GM18517 (cell line): ENCODE measurements at regions not wholly inside any gene's neighbourhood (a gene's known extent, or its start where the extent isn't known, plus 50 kb on each side); places are given as distances from the start of the nearest gene placed in this dataset.

Experiments
- ATAC-seq: cut with Tn5 transposase; IDR thresholded peaks from one replicate; pipeline ENCODE4 v1.9.1; 2021; ENCODE audit warnings: mild to moderate bottlenecking, moderate library complexity; ENCODE audit not compliant: unreplicated experiment

GRCh38 chr3:102078401-102078800, 229.1 kb downstream of the NFKBIZ start:
- ATAC-seq: no peak

GRCh38 chr3:102078854-102079808, 229.8 kb downstream of the NFKBIZ start:
- no peak for ATAC-seq

DNA sequence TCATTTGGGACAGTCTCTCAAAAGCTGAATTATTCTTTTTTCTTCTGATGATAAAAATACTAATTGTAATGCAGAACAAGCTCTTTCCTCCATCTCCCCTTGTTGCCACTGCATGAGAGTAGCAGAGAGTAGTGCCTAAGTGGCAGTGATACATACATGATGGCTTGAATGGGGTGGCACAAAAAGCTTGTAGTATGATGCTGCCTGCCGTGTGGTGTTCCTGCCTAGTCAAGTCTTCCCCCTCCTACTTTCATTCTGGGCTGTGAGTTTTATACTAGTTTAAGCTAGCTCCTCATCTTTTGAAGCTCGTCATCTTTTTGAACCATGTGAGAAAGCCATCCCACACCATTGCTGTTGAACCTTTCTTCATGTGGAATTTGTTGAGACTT, 230.5 kb downstream of the NFKBIZ start:
- ATAC-seq: no peak

- no peak for ATAC-seq
Measured at GRCh38 chr3:102081572-102082289, 232.4 kb downstream of the NFKBIZ start.

DNA sequence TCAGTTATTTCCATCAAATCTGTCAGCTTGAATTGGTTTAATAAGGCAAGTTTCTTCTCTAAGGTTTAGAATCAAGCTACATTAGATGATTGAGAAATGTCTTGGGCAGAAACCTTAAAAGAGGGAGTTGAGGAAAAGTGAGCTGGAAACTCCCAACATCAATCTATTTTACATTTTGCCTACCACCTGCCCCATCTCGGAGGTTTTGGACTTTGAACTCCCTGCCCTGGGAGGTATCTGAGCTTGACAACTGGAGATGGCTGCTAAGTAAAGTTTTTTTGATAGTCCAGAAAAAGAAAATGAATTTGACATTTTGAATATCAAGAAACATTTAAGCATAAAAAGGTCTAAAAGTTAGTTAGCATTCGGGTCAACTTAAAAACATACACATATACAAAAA, 234.2 kb downstream of the NFKBIZ start:
- ATAC-seq: no peak

GRCh38 chr3:102084006-102084405, 234.7 kb downstream of the NFKBIZ start:
- no peak for ATAC-seq

- no peak for ATAC-seq
Measured at GRCh38 chr3:102084704-102085103, 235.4 kb downstream of the NFKBIZ start.

DNA sequence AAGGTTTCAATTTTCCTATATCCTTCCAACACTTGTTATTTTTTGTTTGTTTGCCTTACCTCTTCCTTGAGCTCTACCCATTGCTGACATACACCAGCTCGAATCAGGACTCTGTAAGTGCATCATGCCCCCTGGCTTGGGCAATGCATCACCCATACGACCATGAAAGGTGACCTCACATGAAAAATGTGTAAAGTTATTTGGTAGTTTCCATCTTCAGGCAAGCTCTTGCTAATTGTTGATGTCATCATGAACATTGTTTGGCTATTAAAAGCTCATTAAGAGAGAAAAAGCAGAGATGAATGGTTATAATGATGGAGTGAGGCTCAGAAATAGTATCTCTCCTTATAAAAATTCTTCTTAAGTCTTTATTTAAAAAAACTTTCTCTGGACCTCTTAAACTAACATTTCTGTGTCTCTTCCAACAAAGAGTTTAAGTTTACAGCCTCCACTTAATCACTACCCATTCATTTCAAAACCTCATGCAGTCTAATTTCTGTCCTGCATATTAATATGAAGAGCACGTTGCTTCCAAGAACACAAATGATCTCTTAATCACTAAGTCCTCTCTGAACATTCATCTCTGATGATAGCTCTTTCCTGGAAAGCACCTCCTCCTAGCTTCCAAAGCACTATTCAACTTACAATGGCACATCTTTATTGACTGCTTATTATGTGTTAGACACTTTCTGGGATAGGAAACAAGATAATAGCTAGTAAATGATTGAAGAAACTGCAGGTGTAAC, 236.3 kb downstream of the NFKBIZ start:
- ATAC-seq: no peak

- ATAC-seq: no peak
Measured at GRCh38 chr3:102087236-102087635, 237.9 kb downstream of the NFKBIZ start.

DNA sequence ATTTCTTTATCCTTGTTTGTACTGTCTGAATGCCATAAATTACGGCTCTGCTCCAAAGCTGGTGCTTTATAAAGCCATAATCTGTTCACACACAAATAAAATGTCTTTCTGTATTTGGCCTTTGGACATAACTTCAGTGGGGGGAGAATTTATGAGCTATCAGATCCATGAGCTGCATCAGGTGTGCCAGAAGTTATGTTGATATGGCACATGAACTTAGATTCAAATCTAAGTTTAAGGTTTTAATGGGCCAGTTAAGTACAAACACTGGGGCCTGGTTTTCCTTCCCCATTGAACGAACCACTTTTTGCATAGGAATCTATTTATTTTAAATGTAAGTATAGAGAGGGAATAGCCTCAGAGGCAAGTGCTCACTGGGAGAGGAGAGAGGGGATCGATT, 239.9 kb downstream of the NFKBIZ start:
- no peak for ATAC-seq

DNA sequence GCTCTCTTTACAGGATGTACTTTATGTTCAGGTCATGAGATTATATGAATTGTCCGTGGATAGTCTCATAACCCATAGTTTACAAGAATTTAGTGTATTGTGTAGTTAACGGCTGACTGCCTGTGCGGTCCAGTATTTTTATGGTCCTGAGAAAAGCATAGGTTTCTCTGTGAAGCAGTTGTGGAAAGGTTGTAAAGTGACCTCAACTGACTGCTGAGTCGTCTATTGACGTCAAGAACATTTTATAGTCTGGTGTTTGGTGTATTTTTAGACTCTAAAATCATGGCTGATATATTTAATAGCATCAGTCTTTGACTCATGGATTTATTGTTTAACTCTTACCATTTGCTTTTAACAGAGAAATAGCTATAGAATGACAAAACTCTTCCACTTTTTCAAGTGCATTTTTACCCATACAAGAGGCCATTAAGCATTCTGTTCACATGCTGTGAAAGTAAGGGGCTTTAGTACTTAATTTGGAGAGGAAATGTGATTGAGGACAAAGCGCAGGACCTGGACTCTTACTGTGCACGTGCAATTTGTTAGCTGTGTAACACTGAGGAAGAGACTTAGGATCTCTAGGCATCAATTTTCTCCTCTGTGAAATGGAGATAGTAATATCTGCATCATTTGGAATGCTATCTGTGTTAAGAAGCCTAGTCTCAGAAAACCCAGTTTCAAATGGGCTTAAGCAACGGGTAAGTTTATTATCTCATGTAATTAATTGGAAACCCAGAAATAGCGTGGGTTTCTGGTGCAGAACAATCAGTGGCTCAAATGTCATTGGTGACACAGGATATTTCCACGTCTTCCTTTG, 240.8 kb downstream of the NFKBIZ start:
- ATAC-seq: no peak

- no peak for ATAC-seq
Measured at GRCh38 chr3:102090721-102091045, 241.4 kb downstream of the NFKBIZ start.

DNA sequence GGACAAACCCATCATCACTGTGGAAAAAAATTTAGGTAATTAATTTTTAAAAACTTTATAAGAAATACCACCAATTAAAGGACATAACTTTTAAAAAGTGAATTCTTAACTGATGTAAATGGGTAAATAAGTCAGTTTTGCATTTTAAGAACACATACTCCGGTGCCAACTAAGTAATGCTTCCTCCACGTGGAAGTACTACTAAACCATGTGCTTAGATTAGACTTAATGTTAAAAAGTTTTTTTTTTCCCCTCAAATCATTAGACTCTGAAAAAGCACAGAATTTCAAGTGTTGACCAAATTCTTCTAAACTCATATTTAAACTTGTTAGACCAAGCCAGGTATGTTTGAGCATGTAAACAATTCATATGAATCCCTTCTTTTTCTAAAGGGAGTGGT, 242.0 kb downstream of the NFKBIZ start:
- no peak for ATAC-seq

GRCh38 chr3:102092617-102093466, 243.5 kb downstream of the NFKBIZ start:
- ATAC-seq: no peak

DNA sequence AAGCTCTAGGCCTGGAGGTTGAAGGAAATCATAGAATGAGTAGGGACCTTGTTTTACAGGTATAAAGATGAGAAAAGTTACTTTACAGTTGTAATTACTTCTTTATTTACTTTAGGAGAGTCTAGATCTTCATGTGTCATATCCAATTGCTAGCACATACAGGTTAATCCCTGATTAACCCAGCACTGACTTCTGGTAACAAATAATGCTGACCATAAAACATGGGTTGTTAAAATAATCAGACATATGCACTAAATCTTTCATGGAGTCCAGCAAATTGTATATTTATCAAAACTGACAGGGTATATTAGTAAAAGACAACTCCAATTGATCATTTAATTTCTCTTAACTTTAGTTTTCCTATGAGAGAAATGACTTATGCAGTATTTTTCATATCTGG, 245.2 kb downstream of the NFKBIZ start:
- ATAC-seq: no peak

GRCh38 chr3:102095383-102095782, 246.1 kb downstream of the NFKBIZ start:
- no peak for ATAC-seq

- ATAC-seq: no peak
Measured at GRCh38 chr3:102096066-102096465, 246.8 kb downstream of the NFKBIZ start.

DNA sequence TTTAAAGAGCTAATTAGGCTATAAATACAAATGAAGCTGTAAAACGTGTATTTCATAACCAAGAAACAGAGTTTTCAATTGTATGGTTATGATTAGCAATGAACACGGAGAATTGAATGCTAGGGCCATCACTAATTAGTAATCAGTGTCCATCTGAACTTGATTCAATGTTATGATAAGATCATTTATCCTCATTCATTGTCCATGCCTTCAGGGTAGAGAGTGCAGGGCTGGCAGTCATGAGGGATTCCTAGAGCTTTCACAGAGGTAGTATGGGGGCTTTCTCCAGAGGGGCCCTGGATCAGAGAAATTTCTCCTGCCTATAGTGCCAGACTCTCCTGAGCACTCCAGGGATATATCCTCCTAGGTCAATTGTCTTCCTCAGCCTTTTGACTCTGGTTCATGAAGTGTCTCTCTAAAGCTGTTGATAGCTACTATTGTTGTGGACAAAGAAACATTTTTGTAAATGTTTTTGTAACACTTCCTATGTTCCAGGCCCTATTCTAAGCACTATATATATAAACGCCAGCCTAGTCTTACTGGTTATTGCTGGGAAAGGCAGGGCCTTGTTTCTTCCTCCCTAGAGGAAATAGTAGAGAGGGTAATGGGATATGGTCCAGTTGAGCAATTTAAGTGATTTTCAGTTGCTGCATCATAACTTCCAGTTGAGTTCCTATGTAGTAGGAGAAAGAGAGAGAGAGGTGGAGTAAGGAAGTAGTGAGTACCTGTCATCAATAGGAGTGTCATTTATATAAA, 249.0 kb downstream of the NFKBIZ start:
- no peak for ATAC-seq

- ATAC-seq: no peak
Measured at GRCh38 chr3:102099913-102100312, 250.6 kb downstream of the NFKBIZ start.
